HL-60 (cell line): ENCODE measurements at regions not wholly inside any gene's neighbourhood (a gene's known extent, or its start where the extent isn't known, plus 50 kb on each side); places are given as distances from the start of the nearest gene placed in this dataset.

Experiments
- DNase-seq, 2 experiments: peaks; one replicate each; pipeline ENCODE4 v3.0.0-alpha.2; 2010 to 2020; ENCODE audit warnings: low read depth in 1 of 2, low spot score in 1 of 2
- H3K27ac ChIP-seq: fragments of 250-450 bp; sonication (Bioruptor Pico); replicated peaks from 2 replicates; pipeline ENCODE4 v1.5.1; 2020; ENCODE audit warnings: mild to moderate bottlenecking, moderate library complexity
- H3K27me3 ChIP-seq: fragments of 250-450 bp; sonication (Bioruptor Pico); 2 replicates; pipeline ENCODE4 v1.5.1; 2021; ENCODE audit warnings: mild to moderate bottlenecking, moderate library complexity; ENCODE audit not compliant: insufficient read depth, poor library complexity, severe bottlenecking
- H3K4me3 ChIP-seq: replicated peaks from 2 replicates; pipeline ENCODE4 v1.5.1; 2011; ENCODE audit warnings: mild to moderate bottlenecking, control low read depth, low read length; ENCODE audit not compliant: insufficient read depth
- CTCF ChIP-seq: IDR thresholded peaks from one replicate; pipeline ENCODE4 v1.5.1; 2011; ENCODE audit warnings: low read length, control low read depth, inconsistent platforms; ENCODE audit not compliant: insufficient read depth
- GABPA ChIP-seq: IDR thresholded peaks from 2 replicates; pipeline ENCODE4 v1.6.1; 2012; ENCODE audit warnings: low read depth
- POLR2AphosphoS5 ChIP-seq: IDR thresholded peaks from 2 replicates; pipeline ENCODE4 v1.6.1; 2012; ENCODE audit warnings: low read depth
- SPI1 ChIP-seq: IDR thresholded peaks from 2 replicates; pipeline ENCODE4 v1.6.1; 2012; ENCODE audit warnings: low read depth, mild to moderate bottlenecking, borderline replicate concordance
- TF ChIP-seq, protein P1 (sequence below): IDR thresholded peaks from 2 replicates; pipeline ENCODE4 v1.6.1; 2012; ENCODE audit warnings: low read depth; ENCODE audit not compliant: insufficient replicate concordance

GRCh38 chr20:20875716-20876115 is 163.3 kb upstream of the RALGAPA2 start:
- Histone ChIP-seq H3K27ac (no peak overlapping the region), H3K27me3 (peaks cover 15% of the 10 kb centered on the region), H3K4me3 (no peak overlapping the region)
- TF ChIP-seq CTCF = no peak
- no peak for TF ChIP-seq GABPA
- TF ChIP-seq, protein P1, sequence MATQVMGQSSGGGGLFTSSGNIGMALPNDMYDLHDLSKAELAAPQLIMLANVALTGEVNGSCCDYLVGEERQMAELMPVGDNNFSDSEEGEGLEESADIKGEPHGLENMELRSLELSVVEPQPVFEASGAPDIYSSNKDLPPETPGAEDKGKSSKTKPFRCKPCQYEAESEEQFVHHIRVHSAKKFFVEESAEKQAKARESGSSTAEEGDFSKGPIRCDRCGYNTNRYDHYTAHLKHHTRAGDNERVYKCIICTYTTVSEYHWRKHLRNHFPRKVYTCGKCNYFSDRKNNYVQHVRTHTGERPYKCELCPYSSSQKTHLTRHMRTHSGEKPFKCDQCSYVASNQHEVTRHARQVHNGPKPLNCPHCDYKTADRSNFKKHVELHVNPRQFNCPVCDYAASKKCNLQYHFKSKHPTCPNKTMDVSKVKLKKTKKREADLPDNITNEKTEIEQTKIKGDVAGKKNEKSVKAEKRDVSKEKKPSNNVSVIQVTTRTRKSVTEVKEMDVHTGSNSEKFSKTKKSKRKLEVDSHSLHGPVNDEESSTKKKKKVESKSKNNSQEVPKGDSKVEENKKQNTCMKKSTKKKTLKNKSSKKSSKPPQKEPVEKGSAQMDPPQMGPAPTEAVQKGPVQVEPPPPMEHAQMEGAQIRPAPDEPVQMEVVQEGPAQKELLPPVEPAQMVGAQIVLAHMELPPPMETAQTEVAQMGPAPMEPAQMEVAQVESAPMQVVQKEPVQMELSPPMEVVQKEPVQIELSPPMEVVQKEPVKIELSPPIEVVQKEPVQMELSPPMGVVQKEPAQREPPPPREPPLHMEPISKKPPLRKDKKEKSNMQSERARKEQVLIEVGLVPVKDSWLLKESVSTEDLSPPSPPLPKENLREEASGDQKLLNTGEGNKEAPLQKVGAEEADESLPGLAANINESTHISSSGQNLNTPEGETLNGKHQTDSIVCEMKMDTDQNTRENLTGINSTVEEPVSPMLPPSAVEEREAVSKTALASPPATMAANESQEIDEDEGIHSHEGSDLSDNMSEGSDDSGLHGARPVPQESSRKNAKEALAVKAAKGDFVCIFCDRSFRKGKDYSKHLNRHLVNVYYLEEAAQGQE = no peak
- TF ChIP-seq POLR2AphosphoS5 = no peak
- DNase-seq = no peak

DNA sequence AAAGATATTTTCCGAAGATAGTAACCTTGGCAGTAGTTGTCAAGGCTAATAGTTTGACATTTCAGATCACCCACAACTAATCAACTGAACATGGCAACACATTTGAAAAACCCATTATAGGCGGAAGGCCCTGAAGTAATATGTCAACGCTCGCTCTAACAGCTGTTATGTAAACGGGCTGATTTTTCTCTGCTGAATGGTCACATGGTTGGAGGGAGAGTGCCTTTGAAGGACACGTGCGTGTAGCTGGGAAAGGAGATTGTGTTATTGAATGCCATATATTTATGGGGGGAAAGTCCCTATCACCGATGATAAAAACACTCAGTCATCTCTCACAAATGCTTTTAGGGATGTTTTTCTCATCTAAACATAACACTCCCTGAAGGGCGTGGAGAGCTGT is 160.0 kb upstream of the RALGAPA2 start:
- no peak overlapping the region for H3K27ac ChIP-seq
- TF ChIP-seq GABPA (no peak), POLR2AphosphoS5 (no peak), CTCF (no peak), SPI1 (no peak)
- TF ChIP-seq, protein P1 = no peak
- no peak for DNase-seq
- H3K4me3 ChIP-seq = no peak overlapping the region
- peaks cover 15% of the 10 kb centered on the region for H3K27me3 ChIP-seq

- peaks cover 11% of the 10 kb centered on the region for H3K27me3 ChIP-seq
- TF ChIP-seq CTCF = no peak
- TF ChIP-seq SPI1 = no peak
- TF ChIP-seq POLR2AphosphoS5 = no peak
- TF ChIP-seq, protein P1 = no peak
- no peak for TF ChIP-seq GABPA
- no peak overlapping the region for H3K4me3 ChIP-seq
- H3K27ac ChIP-seq = no peak overlapping the region
- DNase-seq = no peak
Measured at GRCh38 chr20:20869161-20869775, 156.8 kb upstream of the RALGAPA2 start.
